ENCODE measurements at regions not wholly inside any gene's neighbourhood (a gene's known extent, or its start where the extent isn't known, plus 50 kb on each side); places are given as distances from the start of the nearest gene placed in this dataset.

GRCh38 chr2:215799194-215799593 is 214.2 kb downstream of the MREG start (continued):
- TF ChIP-seq SMC3 (IDR thresholded peaks at IDR 0.05; ENCODE audit: borderline replicate concordance, low read length): no peak

GRCh38 chr2:215797676-215798075 is 215.7 kb downstream of the MREG start:
- DNase-seq (ENCODE audit: low read depth, low spot score) (no peak), FAIRE-seq (no peak), ATAC-seq (no peak)
- no peaks in the 10 kb centered on the region for H3K27me3 ChIP-seq (replicated peaks in 1 of 2; ENCODE audit: control insufficient read depth in 2 of 2, insufficient read depth in 2 of 2, low read length in 1 of 2)
- POLR2A ChIA-PET: interaction anchor here (1.1 kb wide), 2 partner anchors 15 to 37 kb away, joined by 3 read pairs; no protein-coding TSS in a partner anchor
- H3K27ac ChIP-seq (ENCODE audit: control insufficient read depth, insufficient read depth): no peak overlapping the region
- intact Hi-C loops (cut with micrococcal nuclease; ENCODE audit: unreplicated experiment): no loop called here
- no peaks in the 10 kb centered on the region for H3K79me2 ChIP-seq (ENCODE audit: control insufficient read depth, insufficient read depth, low read length)
- BruUV-seq (replicated peaks): no TSS peak
- no peaks in the 10 kb centered on the region for H3K9me3 ChIP-seq (replicated peaks; ENCODE audit: control insufficient read depth, insufficient read depth, low read length)
- TF ChIP-seq ZNF274 (IDR thresholded peaks at IDR 0.05; ENCODE audit: insufficient read depth, insufficient read length): no peak
- TF ChIP-seq ZNF622 (IDR thresholded peaks at IDR 0.05): no peak
- no peak for TF ChIP-seq SREBF2 (IDR thresholded peaks at IDR 0.05; ENCODE audit: low read length)
- no peak overlapping the region for H3K4me2 ChIP-seq (ENCODE audit: control insufficient read depth, insufficient read depth)
- peaks cover 5% of the 10 kb centered on the region; the same call in 1 of the 2 replicates for H3K4me1 ChIP-seq (ENCODE audit: control insufficient read depth, insufficient read depth, low read length)
- no peaks in the 10 kb centered on the region for H3K36me3 ChIP-seq (ENCODE audit: control insufficient read depth in 2 of 2, insufficient read depth in 2 of 2, low read length in 1 of 2)
- H2AFZ ChIP-seq (ENCODE audit: control insufficient read depth, low read depth, low read length): no peak overlapping the region
- in situ Hi-C loops (cut with MboI): no loop called here
- 71% methylated on average over 2 of the region's 2 CpGs for WGBS (ENCODE audit: insufficient coverage, insufficient replicate concordance, low lambda C conversion rate, missing lambda C conversion rate)
- H3K4me3 ChIP-seq: no peak overlapping the region
- RAD21 ChIA-PET (ENCODE audit: unreplicated experiment): interaction anchor here (1.1 to 2.0 kb wide), 2 partner anchors 14 to 30 kb away, joined by 6 to 9 read pairs; no protein-coding TSS in a partner anchor
- H3K9ac ChIP-seq (ENCODE audit: control insufficient read depth, insufficient read depth, low read length): no peak overlapping the region
- CTCF ChIA-PET: interaction anchor here (0.9 to 3.0 kb wide), 5 partner anchors 8 to 120 kb away, joined by 3 to 11 read pairs (median 5); no protein-coding TSS in a partner anchor
- H4K20me1 ChIP-seq (ENCODE audit: control insufficient read depth, insufficient read depth): no peaks in the 10 kb centered on the region
- SMC1A ChIA-PET (ENCODE audit: uncharacterized antibody, unreplicated experiment): interaction anchor here (0.6 to 5.4 kb wide), 13 partner anchors 8 to 122 kb away, joined by 3 to 36 read pairs (median 3); no protein-coding TSS in a partner anchor

GRCh38 chr2:215796140-215796855 is 217.1 kb downstream of the MREG start:
- ChIA-PET CTCF (interaction anchor here (1.5 to 3.6 kb wide), 6 partner anchors 10 to 121 kb away, joined by 4 to 14 read pairs (median 10); no protein-coding TSS in a partner anchor), POLR2A (interaction anchor here (0.8 to 1.0 kb wide), 3 partner anchors 23 to 34 kb away, joined by 3 read pairs; no protein-coding TSS in a partner anchor), SMC1A (ENCODE audit: uncharacterized antibody, unreplicated experiment) (interaction anchor here (0.7 to 5.4 kb wide), 19 partner anchors 10 to 223 kb away, joined by 3 to 36 read pairs (median 5); no protein-coding TSS in a partner anchor), RAD21 (ENCODE audit: unreplicated experiment) (interaction anchor here (1.1 to 3.5 kb wide), 6 partner anchors 9 to 122 kb away, joined by 3 to 17 read pairs (median 6); no protein-coding TSS in a partner anchor)
- Histone ChIP-seq H3K9me3 (replicated peaks; ENCODE audit: control insufficient read depth, insufficient read depth, low read length) (no peaks in the 10 kb centered on the region), H2AFZ (ENCODE audit: control insufficient read depth, low read depth, low read length) (no peak overlapping the region), H3K9ac (ENCODE audit: control insufficient read depth, insufficient read depth, low read length) (no peak overlapping the region), H3K36me3 (ENCODE audit: control insufficient read depth in 2 of 2, insufficient read depth in 2 of 2, low read length in 1 of 2) (no peaks in the 10 kb centered on the region), H4K20me1 (ENCODE audit: control insufficient read depth, insufficient read depth) (no peaks in the 10 kb centered on the region), H3K79me2 (ENCODE audit: control insufficient read depth, insufficient read depth, low read length) (no peaks in the 10 kb centered on the region), H3K4me3 (no peak overlapping the region), H3K4me1 (ENCODE audit: control insufficient read depth, insufficient read depth, low read length) (peaks cover 5% of the 10 kb centered on the region; the same call in 1 of the 2 replicates), H3K4me2 (ENCODE audit: control insufficient read depth, insufficient read depth) (no peak overlapping the region), H3K27me3 (replicated peaks in 1 of 2; ENCODE audit: control insufficient read depth in 2 of 2, insufficient read depth in 2 of 2, low read length in 1 of 2) (no peaks in the 10 kb centered on the region), H3K27ac (ENCODE audit: control insufficient read depth, insufficient read depth) (no peak overlapping the region)
- ATAC-seq (peak; percentile 50), DNase-seq (ENCODE audit: low read depth, low spot score) (no peak), FAIRE-seq (no peak)
- in situ Hi-C loops (cut with MboI) (no loop called here), intact Hi-C loops (cut with micrococcal nuclease; ENCODE audit: unreplicated experiment) (no loop called here)
- TF ChIP-seq FOXK2 (IDR thresholded peaks at IDR 0.05): no peak
- no peak for TF ChIP-seq NFYB (IDR thresholded peaks at IDR 0.05; ENCODE audit: insufficient read depth, low read depth, low read length)
- no peak for TF ChIP-seq IRF5 (IDR thresholded peaks at IDR 0.05; ENCODE audit: borderline replicate concordance)
- no TSS peak for BruUV-seq (replicated peaks)
- WGBS (ENCODE audit: insufficient coverage, insufficient replicate concordance, low lambda C conversion rate, missing lambda C conversion rate): 34% methylated on average over 4 of the region's 4 CpGs
